ENCODE measurements at regions not wholly inside any gene's neighbourhood (a gene's known extent, or its start where the extent isn't known, plus 50 kb on each side); places are given as distances from the start of the nearest gene placed in this dataset.

DNA sequence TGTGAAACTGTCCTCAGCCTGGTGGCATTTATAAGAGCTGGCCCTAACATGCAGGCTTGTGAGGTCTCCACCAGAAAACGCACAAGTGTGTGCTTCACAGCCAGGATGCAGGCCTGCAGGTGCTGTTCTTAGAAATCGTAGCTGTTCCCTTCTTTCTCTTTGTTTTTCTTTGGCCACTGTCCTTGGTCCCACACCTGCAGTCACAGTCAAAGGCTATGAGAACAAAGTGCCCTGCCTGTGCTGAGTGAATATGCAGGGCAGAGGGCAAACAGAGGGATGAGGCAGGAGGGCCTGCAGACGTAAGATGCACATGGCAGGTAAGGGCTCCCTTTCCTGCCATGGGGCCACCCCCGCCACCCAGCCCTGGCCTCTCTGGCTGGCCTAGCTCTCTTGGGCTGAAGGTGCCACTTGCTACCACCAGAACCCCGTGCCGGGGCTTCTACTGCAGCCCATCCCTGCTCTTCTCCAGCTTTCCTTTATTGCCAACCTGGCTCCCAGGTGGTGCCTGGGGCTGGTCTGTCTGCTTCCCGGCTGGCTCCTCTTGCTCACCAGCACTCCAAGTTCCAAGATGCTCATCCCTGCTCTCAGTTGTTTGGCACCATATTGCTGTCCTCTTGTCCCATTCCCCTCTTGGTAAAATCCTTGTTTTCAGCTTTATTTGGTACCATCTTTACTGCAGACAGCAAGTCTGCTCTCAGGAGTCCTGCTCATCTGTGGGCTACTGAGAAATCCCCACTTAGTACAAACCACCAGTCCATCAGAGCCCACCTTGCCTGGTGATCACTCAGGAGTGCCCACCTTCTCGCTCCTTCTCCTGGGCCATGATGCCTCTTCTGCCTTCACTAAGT lies 308.1 kb upstream of the ZMIZ1 start:
- no peak for DNase-seq (ENCODE audit: low spot score in 2 of 2)
- H3K27me3 ChIP-seq: no peaks in the 10 kb centered on the region
- 93 to 96% methylated on average over 8 of the region's 8 CpGs for WGBS, 2 donors
- no peak overlapping the region for H3K27ac ChIP-seq
- no peaks in the 10 kb centered on the region for H3K36me3 ChIP-seq
- H3K4me1 ChIP-seq: peaks cover 0 to 45% (median 14%) of the 10 kb centered on the region in 4 donors
- H3K4me3 ChIP-seq: no peak overlapping the region
- no peak for TF ChIP-seq POLR2A (IDR thresholded peaks at IDR 0.05)
- TF ChIP-seq EP300 (IDR thresholded peaks at IDR 0.05): no peak
- TF ChIP-seq, protein P1, sequence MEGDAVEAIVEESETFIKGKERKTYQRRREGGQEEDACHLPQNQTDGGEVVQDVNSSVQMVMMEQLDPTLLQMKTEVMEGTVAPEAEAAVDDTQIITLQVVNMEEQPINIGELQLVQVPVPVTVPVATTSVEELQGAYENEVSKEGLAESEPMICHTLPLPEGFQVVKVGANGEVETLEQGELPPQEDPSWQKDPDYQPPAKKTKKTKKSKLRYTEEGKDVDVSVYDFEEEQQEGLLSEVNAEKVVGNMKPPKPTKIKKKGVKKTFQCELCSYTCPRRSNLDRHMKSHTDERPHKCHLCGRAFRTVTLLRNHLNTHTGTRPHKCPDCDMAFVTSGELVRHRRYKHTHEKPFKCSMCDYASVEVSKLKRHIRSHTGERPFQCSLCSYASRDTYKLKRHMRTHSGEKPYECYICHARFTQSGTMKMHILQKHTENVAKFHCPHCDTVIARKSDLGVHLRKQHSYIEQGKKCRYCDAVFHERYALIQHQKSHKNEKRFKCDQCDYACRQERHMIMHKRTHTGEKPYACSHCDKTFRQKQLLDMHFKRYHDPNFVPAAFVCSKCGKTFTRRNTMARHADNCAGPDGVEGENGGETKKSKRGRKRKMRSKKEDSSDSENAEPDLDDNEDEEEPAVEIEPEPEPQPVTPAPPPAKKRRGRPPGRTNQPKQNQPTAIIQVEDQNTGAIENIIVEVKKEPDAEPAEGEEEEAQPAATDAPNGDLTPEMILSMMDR (IDR thresholded peaks at IDR 0.05): no peak
- no peaks in the 10 kb centered on the region for H3K9me3 ChIP-seq

DNA sequence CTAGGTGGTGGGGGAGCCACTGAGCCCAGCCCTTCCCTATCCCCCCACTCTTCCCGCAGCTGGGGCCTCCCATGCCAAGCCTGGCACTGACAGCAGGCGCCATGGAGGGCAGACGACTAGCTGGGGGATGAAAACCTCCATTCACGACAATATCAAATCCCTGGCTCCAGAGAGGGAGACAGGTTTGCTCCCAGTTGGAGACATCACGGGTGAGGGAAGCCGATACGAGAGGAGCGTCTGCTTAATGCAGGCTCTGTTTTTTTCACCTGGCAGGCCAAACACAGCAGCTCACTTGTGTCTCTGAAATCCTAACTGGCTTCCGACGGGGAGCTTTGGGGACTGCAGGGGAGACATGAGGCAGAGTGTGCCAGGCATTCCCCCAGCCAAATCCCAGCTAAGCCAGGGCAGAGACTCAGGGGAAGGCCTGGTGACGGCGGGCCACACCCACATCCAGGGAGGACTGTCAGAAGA lies 307.4 kb upstream of the ZMIZ1 start:
- Histone ChIP-seq H3K27me3 (no peaks in the 10 kb centered on the region), H3K4me1 (peaks cover 0 to 40% (median 14%) of the 10 kb centered on the region in 4 donors), H3K27ac (no peak overlapping the region), H3K4me3 (no peak overlapping the region), H3K36me3 (no peaks in the 10 kb centered on the region), H3K9me3 (no peaks in the 10 kb centered on the region)
- TF ChIP-seq EP300 (IDR thresholded peaks at IDR 0.05) (no peak), POLR2A (IDR thresholded peaks at IDR 0.05) (no peak)
- TF ChIP-seq, protein P1 (IDR thresholded peaks at IDR 0.05): no peak
- 89 to 92% methylated on average over 12 of the region's 12 CpGs for WGBS, 2 donors
- DNase-seq (ENCODE audit: low spot score in 2 of 2): no peak

DNA sequence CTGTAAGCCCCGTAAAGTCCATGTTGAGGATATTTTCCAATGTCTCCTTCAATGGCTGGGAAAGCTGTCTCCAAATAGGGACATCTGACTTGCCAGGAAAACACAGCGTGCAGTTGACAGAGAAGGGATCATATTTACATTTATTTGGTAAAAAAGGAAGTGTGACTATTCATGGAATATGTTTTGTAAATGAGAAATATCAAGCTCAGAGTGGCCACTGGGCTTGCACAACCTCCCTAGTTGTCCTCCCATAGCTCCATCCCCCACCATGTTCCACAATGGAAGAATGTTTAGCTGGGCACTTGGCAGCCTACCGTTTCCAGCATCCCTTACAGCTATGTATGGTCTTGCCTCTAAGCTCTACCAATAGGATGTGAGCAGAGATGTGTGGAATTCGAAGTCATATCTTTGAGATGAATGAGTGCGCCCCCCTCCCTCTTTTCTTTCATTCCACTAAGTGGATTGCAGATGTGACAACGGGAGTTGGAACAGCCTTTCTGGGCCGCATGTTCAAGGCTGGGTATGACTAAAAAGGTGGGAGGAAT lies 306.6 kb upstream of the ZMIZ1 start:
- TF ChIP-seq EP300 (IDR thresholded peaks at IDR 0.05): no peak
- TF ChIP-seq, protein P1 (IDR thresholded peaks at IDR 0.05): no peak
- TF ChIP-seq POLR2A (IDR thresholded peaks at IDR 0.05): no peak
- 95% methylated on average over 7 of the region's 7 CpGs for WGBS, 2 donors
- DNase-seq (ENCODE audit: low spot score in 2 of 2): no peak
- Histone ChIP-seq H3K9me3 (no peaks in the 10 kb centered on the region), H3K4me3 (no peak overlapping the region), H3K36me3 (no peaks in the 10 kb centered on the region), H3K4me1 (peaks cover 0 to 32% (median 11%) of the 10 kb centered on the region in 4 donors), H3K27ac (no peak overlapping the region), H3K27me3 (no peaks in the 10 kb centered on the region)

DNA sequence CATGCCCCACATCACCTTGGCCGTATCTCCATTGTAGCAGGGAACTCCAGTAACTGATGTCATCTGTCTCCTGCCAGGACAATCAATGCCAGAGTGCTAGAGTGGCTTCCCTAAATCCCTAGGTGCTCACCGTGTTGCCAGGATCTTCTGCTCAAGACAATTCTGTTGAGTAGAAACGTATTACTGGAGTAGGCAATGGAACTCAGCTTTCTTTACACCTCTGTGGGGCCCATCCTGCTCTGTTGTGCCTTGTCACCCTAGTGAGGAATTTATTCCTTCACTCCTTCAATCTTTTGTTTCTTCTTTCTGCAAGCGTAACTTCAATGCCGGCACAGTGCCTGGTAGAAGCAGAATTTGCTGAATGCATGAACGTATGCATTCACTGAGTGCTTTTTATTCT lies 305.5 kb upstream of the ZMIZ1 start:
- DNase-seq (ENCODE audit: low spot score in 2 of 2): no peak
- no peaks in the 10 kb centered on the region for H3K36me3 ChIP-seq
- peak overlapping the region in 2 of 4 donors; percentile 55 to 69 for H3K27ac ChIP-seq
- no peaks in the 10 kb centered on the region for H3K9me3 ChIP-seq
- H3K4me3 ChIP-seq: no peak overlapping the region
- no peaks in the 10 kb centered on the region for H3K27me3 ChIP-seq
- peaks cover 0 to 25% (median 8%) of the 10 kb centered on the region in 4 donors for H3K4me1 ChIP-seq
- 64% methylated on average over 6 of the region's 6 CpGs for WGBS, 2 donors
- TF ChIP-seq, protein P1 (IDR thresholded peaks at IDR 0.05): no peak
- TF ChIP-seq POLR2A (IDR thresholded peaks at IDR 0.05) (no peak), EP300 (IDR thresholded peaks at IDR 0.05) (no peak)

All from tibial nerve (tissue), 4 donors.